A673 (cell line): ENCODE measurements at regions not wholly inside any gene's neighbourhood (a gene's known extent, or its start where the extent isn't known, plus 50 kb on each side); places are given as distances from the start of the nearest gene placed in this dataset.

ENCODE experiments used
- EZH2 ChIP-seq: fragments of 200-600 bp; sonication (generic); IDR thresholded peaks from 2 replicates; pipeline ENCODE4 v1.6.1; 2017; ENCODE audit warnings: borderline replicate concordance, low read depth, mild to moderate bottlenecking, mixed read lengths, antibody characterized with exemption, low read length; ENCODE audit not compliant: poor library complexity, severe bottlenecking
- TF ChIP-seq, protein P1 (sequence below): fragments of 300-800, 200-600 bp; sonication (generic); conservative IDR thresholded peaks from 2 replicates; pipeline ENCODE4 v1.5.1; 2017; ENCODE audit warnings: low read depth, mild to moderate bottlenecking, antibody characterized with exemption, low read length, moderate library complexity, mixed read lengths

DNA sequence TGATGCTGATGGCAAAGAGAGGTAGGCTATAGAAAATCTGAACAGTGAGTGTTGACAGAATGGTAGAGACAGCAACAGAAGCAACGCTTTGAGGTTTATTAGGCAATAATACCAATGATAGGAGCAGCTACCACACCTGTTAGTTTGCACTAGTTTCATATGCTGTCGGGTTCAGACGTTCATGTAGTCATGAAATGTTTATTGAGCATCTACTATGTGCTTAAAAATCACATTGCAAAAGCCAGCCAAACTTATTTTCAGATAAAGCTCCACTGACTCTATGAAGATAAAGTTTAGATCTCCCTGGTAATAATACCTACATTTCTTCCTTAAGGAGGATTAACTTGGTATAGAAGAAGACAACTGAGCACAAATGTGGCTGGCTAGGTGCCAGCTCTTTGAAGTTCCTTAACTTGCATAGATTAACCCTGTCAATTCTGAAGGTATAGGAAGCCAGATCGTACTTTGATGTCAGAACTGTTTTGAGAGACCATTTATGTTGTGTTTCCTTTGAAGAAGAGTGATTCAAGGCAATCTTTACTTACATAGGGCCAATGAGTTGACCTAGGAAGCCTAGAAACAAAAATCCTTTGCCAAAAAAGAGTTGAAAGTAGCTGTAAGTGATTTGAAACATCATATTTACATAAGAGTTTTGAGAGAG, 71.5 kb downstream of the DISP1 start:
- TF ChIP-seq, protein P1, sequence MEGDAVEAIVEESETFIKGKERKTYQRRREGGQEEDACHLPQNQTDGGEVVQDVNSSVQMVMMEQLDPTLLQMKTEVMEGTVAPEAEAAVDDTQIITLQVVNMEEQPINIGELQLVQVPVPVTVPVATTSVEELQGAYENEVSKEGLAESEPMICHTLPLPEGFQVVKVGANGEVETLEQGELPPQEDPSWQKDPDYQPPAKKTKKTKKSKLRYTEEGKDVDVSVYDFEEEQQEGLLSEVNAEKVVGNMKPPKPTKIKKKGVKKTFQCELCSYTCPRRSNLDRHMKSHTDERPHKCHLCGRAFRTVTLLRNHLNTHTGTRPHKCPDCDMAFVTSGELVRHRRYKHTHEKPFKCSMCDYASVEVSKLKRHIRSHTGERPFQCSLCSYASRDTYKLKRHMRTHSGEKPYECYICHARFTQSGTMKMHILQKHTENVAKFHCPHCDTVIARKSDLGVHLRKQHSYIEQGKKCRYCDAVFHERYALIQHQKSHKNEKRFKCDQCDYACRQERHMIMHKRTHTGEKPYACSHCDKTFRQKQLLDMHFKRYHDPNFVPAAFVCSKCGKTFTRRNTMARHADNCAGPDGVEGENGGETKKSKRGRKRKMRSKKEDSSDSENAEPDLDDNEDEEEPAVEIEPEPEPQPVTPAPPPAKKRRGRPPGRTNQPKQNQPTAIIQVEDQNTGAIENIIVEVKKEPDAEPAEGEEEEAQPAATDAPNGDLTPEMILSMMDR = no peak
- no peak for TF ChIP-seq EZH2
